Uterus (tissue), 3 donors: ENCODE measurements at regions not wholly inside any gene's neighbourhood (a gene's known extent, or its start where the extent isn't known, plus 50 kb on each side); places are given as distances from the start of the nearest gene placed in this dataset.

Experiments
- DNase-seq, 2 donors: peaks; one replicate each; pipeline ENCODE4 v3.0.0-alpha.2; 2019 to 2020
- H3K27ac ChIP-seq, 2 donors: fragments of 200-600 bp; sonication (generic); 1 replicate in 1 of 2; 2 replicates in 1 of 2; pipeline ENCODE4 v1.5.1; 2016 to 2018
- H3K27me3 ChIP-seq, 2 donors: fragments of 200-600 bp; sonication (generic); one replicate each; pipeline ENCODE4 v1.5.1; 2018 to 2019; ENCODE audit warnings: control low read depth in 1 of 2
- H3K36me3 ChIP-seq, 2 donors: fragments of 200-600 bp; sonication (generic); one replicate each; pipeline ENCODE4 v1.5.1; 2019; ENCODE audit warnings: control low read depth in 1 of 2
- H3K4me1 ChIP-seq, 2 donors: fragments of 200-600 bp; sonication (generic); one replicate each; pipeline ENCODE4 v1.5.1; 2018 to 2019; ENCODE audit warnings: control low read depth in 1 of 2
- H3K4me3 ChIP-seq, 2 donors: fragments of 200-600 bp; sonication (generic); 1 replicate in 1 of 2; 2 replicates in 1 of 2; pipeline ENCODE4 v1.5.1; 2018 to 2019; ENCODE audit warnings: mild to moderate bottlenecking in 1 of 2
- H3K9me3 ChIP-seq, 2 donors: fragments of 200-600 bp; sonication (generic); one replicate each; pipeline ENCODE4 v1.5.1; 2019; ENCODE audit warnings: control low read depth in 1 of 2
- CTCF ChIP-seq, 4 experiments: fragments of 200-600 bp in 2 of 4; fragments of 450-650 bp in 2 of 4; sonication (generic) in 2 of 4; IDR thresholded peaks; one replicate each; pipeline ENCODE4 v1.5.1; 2016 to 2019; ENCODE audit warnings: antibody characterized with exemption in 4 of 4, mild to moderate bottlenecking in 2 of 4, moderate library complexity in 1 of 4
- POLR2A ChIP-seq, 2 donors: fragments of 450-650 bp; IDR thresholded peaks; one replicate each; pipeline ENCODE4 v1.6.1; 2016; ENCODE audit warnings: antibody characterized with exemption in 2 of 2, mild to moderate bottlenecking in 1 of 2, moderate library complexity in 1 of 2
- intact Hi-C: fragments of 100-400 bp; cut with DNase I; formaldehyde crosslinking; loops from one replicate; pipeline ENCODE4 v1.15.1; 2023; ENCODE audit warnings: low total_unique reads
- donor health status: DM: yes; HTN: yes; CAD: no.

DNA sequence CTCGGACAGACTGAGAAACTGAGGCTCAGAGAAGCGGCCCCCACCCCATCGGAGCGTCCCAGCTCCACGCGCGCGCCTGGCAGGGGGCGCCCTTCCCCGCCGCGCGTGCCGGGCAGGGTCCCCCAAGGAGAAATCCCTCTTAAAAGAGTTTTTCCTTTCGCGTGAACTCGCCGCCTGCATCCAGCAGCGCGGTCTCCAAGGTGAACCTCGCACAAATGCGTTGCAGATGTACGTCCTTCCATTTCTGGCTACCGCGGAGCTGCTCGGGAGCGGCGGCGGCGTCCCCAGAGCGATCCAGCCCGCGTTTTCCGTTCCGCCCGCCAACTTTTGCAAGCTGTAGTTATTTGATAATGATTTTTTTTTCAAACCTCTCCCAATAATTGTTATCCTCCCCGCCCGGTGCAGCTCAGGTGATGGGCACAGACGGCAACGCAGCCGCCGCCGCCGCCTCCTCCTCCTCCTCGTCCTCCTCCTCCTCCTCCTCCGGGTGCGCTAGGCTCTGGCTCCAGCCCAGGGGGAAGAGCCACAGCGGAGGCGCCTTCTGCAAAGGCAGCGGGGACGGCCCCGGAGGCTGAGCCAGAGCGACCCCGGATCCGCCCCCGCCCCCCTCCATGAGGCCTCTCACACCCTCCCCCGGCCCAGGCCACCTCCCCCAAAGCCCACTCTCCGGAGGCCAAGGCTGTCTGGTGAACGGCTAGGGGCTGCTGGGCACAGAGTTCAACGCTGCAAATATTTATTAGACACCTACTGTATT lies 74.0 kb upstream of the CUX1 start:
- H3K4me1 ChIP-seq = no peaks in the 10 kb centered on the region

DNA sequence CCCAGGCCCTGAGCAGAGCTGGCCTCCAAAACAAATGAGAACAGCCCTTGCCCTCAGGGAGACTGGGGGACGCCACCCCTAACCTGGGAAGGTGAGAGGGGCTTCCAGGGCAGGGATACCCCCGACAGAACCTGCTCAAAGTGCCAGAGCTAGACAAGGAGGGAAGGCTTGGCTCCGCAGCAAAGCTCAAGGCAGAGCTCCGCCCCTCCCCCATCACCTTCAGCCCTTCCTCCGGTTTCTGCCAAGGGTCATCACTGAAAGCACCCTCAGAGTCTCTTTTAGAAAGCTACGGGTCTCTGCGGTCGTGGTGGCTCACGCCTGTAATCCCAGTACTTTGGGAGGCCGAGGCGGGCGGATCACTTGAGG lies 73.4 kb upstream of the CUX1 start:
- intact Hi-C loops = loop anchor here (10.0 kb wide), 1 partner anchor 61 kb away; no protein-coding TSS in a partner anchor
- H3K27me3 ChIP-seq = no peaks in the 10 kb centered on the region
- H3K4me3 ChIP-seq = peak overlapping the region in 1 of 2 donors; percentile 45
- no peaks in the 10 kb centered on the region for H3K4me1 ChIP-seq
- DNase-seq = peak in 1 of 2 donors; percentile 20
- TF ChIP-seq POLR2A (IDR thresholded peaks at IDR 0.05) (no peak), CTCF (IDR thresholded peaks at IDR 0.05) (no peak)
- no peaks in the 10 kb centered on the region for H3K36me3 ChIP-seq
- no peak overlapping the region for H3K27ac ChIP-seq
- no peaks in the 10 kb centered on the region for H3K9me3 ChIP-seq

More for the DNA sequence above, 74.0 kb upstream of the CUX1 start:
- peak overlapping the region; percentile 19 to 45 for H3K4me3 ChIP-seq
- no peak overlapping the region for H3K27ac ChIP-seq
- DNase-seq = peak; percentile 36 to 44
- H3K36me3 ChIP-seq = no peaks in the 10 kb centered on the region
- intact Hi-C loops = loop anchor here (10.0 kb wide), 1 partner anchor 61 kb away; no protein-coding TSS in a partner anchor
- no peaks in the 10 kb centered on the region for H3K9me3 ChIP-seq
- TF ChIP-seq CTCF (IDR thresholded peaks at IDR 0.05) (peak; percentile 44 to 66 (median 56)), POLR2A (IDR thresholded peaks at IDR 0.05) (no peak)
- no peaks in the 10 kb centered on the region for H3K27me3 ChIP-seq

DNA sequence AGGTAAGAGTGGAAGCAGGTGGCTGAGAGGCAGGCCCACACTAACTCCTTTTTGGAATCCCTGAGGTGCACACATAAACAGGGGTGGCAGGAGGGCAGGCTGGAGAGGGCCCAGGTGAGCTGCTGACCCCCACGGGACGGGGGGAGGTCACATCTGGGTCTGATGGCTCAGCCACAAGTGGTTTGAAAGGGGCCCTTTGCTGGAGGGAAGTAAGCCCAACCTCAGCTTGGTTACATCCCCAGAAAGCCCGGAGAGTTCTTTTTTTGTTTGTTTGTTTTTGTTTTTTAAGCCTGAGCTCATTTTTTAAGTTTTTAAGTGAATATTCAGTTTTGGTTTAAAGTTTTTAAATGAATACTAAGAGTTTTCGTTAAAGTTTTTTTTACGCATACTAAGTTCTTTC lies 72.8 kb upstream of the CUX1 start:
- Histone ChIP-seq H3K36me3 (no peaks in the 10 kb centered on the region), H3K4me1 (no peaks in the 10 kb centered on the region), H3K27me3 (no peaks in the 10 kb centered on the region), H3K9me3 (no peaks in the 10 kb centered on the region), H3K4me3 (no peak overlapping the region), H3K27ac (no peak overlapping the region)
- intact Hi-C loops = loop anchor here (10.0 kb wide), 1 partner anchor 60 kb away; no protein-coding TSS in a partner anchor
- DNase-seq = no peak
- no peak for TF ChIP-seq POLR2A (IDR thresholded peaks at IDR 0.05)
- TF ChIP-seq CTCF (IDR thresholded peaks at IDR 0.05) = no peak

- H3K4me3 ChIP-seq = no peak overlapping the region
- H3K9me3 ChIP-seq = no peaks in the 10 kb centered on the region
- H3K4me1 ChIP-seq = no peaks in the 10 kb centered on the region
- no peaks in the 10 kb centered on the region for H3K27me3 ChIP-seq
- DNase-seq = no peak
- no peak overlapping the region for H3K27ac ChIP-seq
- H3K36me3 ChIP-seq = no peaks in the 10 kb centered on the region
- TF ChIP-seq CTCF (IDR thresholded peaks at IDR 0.05) (no peak), POLR2A (IDR thresholded peaks at IDR 0.05) (no peak)
- intact Hi-C loops = loop anchor here (10.0 kb wide), 1 partner anchor 58 kb away; no protein-coding TSS in a partner anchor
Measured at GRCh38 chr7:101746314-101746713, 71.1 kb upstream of the CUX1 start.

DNA sequence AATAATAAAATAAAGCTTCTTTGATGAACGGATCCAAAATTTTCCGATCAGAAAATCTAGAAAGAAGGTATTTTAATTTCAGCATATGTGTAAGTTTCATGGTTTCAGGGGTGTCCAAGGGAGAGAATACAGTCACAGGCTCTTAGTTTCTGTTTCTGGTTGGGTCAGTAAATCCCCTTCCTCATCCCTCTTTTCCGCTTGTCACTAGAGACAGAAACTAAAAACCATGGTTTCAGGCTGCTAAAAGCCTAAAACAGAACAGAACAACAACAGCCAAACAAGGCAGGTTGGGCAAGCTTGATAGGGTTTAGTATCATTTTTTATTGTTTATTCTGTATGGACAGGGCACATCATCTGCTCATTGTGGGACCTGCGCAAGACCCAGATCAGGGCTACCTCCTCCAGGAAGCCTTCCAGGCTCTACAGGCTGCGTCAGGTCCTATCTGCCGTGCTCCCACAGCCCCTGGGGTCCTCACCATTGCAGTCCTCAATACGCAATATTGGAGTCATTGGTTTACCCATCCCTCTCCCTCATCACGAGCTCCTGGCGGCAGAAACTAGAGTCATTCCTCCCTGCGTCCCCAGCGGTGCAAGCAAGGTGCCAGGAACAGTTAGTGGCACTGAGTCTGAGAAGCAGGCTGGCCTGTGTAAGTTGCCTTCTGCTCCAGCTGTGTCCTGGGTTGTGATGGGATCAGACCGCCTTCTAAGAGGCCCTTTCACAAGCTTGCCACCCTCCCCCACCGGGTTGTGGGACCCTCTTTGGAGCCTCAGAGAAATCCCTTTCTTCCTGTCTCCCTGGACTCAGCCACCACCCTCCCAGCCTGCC lies 70.2 kb upstream of the CUX1 start:
- Histone ChIP-seq H3K36me3 (no peaks in the 10 kb centered on the region), H3K9me3 (no peaks in the 10 kb centered on the region), H3K27me3 (no peaks in the 10 kb centered on the region), H3K4me3 (no peak overlapping the region), H3K4me1 (no peaks in the 10 kb centered on the region), H3K27ac (no peak overlapping the region)
- intact Hi-C loops = loop anchor here (10.0 kb wide), 1 partner anchor 58 kb away; no protein-coding TSS in a partner anchor
- DNase-seq = no peak
- no peak for TF ChIP-seq CTCF (IDR thresholded peaks at IDR 0.05)
- no peak for TF ChIP-seq POLR2A (IDR thresholded peaks at IDR 0.05)
